Neuronal stem cell (in vitro differentiated cells): ENCODE measurements at regions not wholly inside any gene's neighbourhood (a gene's known extent, or its start where the extent isn't known, plus 50 kb on each side); places are given as distances from the start of the nearest gene placed in this dataset.

Source experiments
- DNase-seq: peaks from one replicate; pipeline ENCODE4 v3.0.0-alpha.2; 2013; ENCODE audit warnings: low spot score
- H2AFZ ChIP-seq: one replicate; pipeline ENCODE4 v1.6.1; 2013; ENCODE audit warnings: mild to moderate bottlenecking, low read length, inconsistent platforms
- H2AK5ac ChIP-seq: 2 replicates; pipeline ENCODE4 v1.6.1; 2013; ENCODE audit warnings: low read depth, mild to moderate bottlenecking, inconsistent platforms, low read length, moderate library complexity, mixed read lengths
- H2BK120ac ChIP-seq: 2 replicates; pipeline ENCODE4 v1.6.1; 2013; ENCODE audit warnings: low read depth, mild to moderate bottlenecking, inconsistent platforms, low read length, moderate library complexity, mixed read lengths
- H2BK12ac ChIP-seq: one replicate; pipeline ENCODE4 v1.6.1; 2013; ENCODE audit warnings: low read length, inconsistent platforms
- H2BK15ac ChIP-seq: 2 replicates; pipeline ENCODE4 v1.6.1; 2013; ENCODE audit warnings: mild to moderate bottlenecking, low read length, inconsistent platforms, mixed read lengths
- H2BK5ac ChIP-seq: one replicate; pipeline ENCODE4 v1.6.1; 2013; ENCODE audit warnings: inconsistent platforms, mild to moderate bottlenecking, low read length, moderate library complexity
- H3K14ac ChIP-seq: one replicate; pipeline ENCODE4 v1.6.1; 2013; ENCODE audit warnings: low read length, inconsistent platforms
- H3K18ac ChIP-seq: 2 replicates; pipeline ENCODE4 v1.6.1; 2013; ENCODE audit warnings: low read length, inconsistent platforms
- H3K23ac ChIP-seq: 2 replicates; pipeline ENCODE4 v1.6.1; 2013; ENCODE audit warnings: low read depth, mild to moderate bottlenecking, mixed read lengths, low read length, inconsistent platforms; ENCODE audit not compliant: poor library complexity
- H3K27ac ChIP-seq: replicated peaks from 3 replicates; pipeline ENCODE4 v1.5.1; 2013; ENCODE audit warnings: low read length, inconsistent platforms
- H3K27me3 ChIP-seq, 3 experiments: 2 replicates each; pipeline ENCODE4 v1.6.1; 2013; ENCODE audit warnings: low read length in 3 of 3, mild to moderate bottlenecking in 2 of 3, inconsistent platforms in 1 of 3, low read depth in 1 of 3, mixed read lengths in 1 of 3, moderate library complexity in 1 of 3; ENCODE audit not compliant: control insufficient read depth in 3 of 3, insufficient read depth in 3 of 3
- H3K36me3 ChIP-seq, 2 donors: replicated peaks in 1 of 2; 2 replicates each; pipeline ENCODE4 v1.6.1; 2013; ENCODE audit warnings: low read length in 2 of 2; ENCODE audit not compliant: control insufficient read depth in 2 of 2, insufficient read depth in 2 of 2
- H3K4ac ChIP-seq: 2 replicates; pipeline ENCODE4 v1.6.1; 2013; ENCODE audit warnings: inconsistent platforms, mild to moderate bottlenecking, low read length, moderate library complexity
- H3K4me1 ChIP-seq, 2 donors: 1 replicate in 1 of 2; 2 replicates in 1 of 2; pipeline ENCODE4 v1.6.1; 2013; ENCODE audit warnings: low read length in 2 of 2, low read depth in 1 of 2; ENCODE audit not compliant: control insufficient read depth in 2 of 2, insufficient read depth in 1 of 2
- H3K4me2 ChIP-seq: one replicate; pipeline ENCODE4 v1.6.1; 2013; ENCODE audit warnings: mild to moderate bottlenecking, low read length, inconsistent platforms; ENCODE audit not compliant: insufficient read depth, poor library complexity, severe bottlenecking
- H3K4me3 ChIP-seq, 2 donors: 2 replicates each; pipeline ENCODE4 v1.5.1; 2013; ENCODE audit warnings: low read length in 2 of 2, mild to moderate bottlenecking in 2 of 2, inconsistent platforms in 1 of 2, moderate library complexity in 1 of 2
- H3K79me1 ChIP-seq: one replicate; pipeline ENCODE4 v1.6.1; 2013; ENCODE audit warnings: low read depth, mild to moderate bottlenecking, inconsistent platforms, low read length, moderate library complexity
- H3K9ac ChIP-seq: one replicate; pipeline ENCODE4 v1.6.1; 2013; ENCODE audit warnings: mild to moderate bottlenecking, low read depth, low read length, inconsistent platforms; ENCODE audit not compliant: poor library complexity
- H3K9me3 ChIP-seq, 2 donors: replicated peaks in 1 of 2; 2 replicates each; pipeline versions ENCODE3 to v1.6.1; 2013; ENCODE audit warnings: low read length in 2 of 2, mild to moderate bottlenecking in 2 of 2, inconsistent platforms in 1 of 2, low read depth in 1 of 2, mixed read lengths in 1 of 2, moderate library complexity in 1 of 2; ENCODE audit not compliant: control insufficient read depth in 2 of 2, insufficient read depth in 1 of 2
- H4K8ac ChIP-seq: one replicate; pipeline ENCODE4 v1.6.1; 2013; ENCODE audit warnings: low read depth, mild to moderate bottlenecking, inconsistent platforms, low read length, moderate library complexity
- H4K91ac ChIP-seq: one replicate; pipeline ENCODE4 v1.6.1; 2013; ENCODE audit warnings: low read length, low read depth, mild to moderate bottlenecking, inconsistent platforms; ENCODE audit not compliant: poor library complexity
- WGBS, 2 donors: extraction: QIAGEN DNeasy Blood & Tissue Kit; methylation state at CpG; one replicate each; pipeline ENCODE4 v1.1.7; 2013; ENCODE audit warnings: missing lambda C conversion rate in 2 of 2, mixed read lengths in 1 of 2; ENCODE audit not compliant: insufficient read length in 2 of 2, insufficient replicate concordance in 1 of 2; ENCODE audit errors: extremely low coverage in 2 of 2; 5-methylcytosine and 5-hydroxymethylcytosine counted together

DNA sequence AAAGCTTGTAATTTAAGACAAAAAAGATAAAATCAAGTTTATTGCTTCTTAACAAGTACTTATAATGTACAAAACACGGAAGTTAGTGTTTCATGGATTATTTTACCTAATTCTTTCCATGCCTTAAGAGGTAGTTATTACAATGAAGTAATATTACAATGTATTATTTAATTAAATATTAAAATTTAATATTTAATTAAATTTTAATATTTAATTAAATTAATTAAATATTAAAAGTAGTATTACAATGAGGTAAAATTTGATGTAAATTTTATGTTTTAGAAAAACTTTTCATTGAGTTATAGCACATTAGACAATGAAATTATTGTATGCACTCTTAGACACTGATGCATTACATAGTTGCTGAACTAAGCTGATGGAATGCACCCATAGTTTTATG, 220.7 kb upstream of the NETO1 start:
- H3K14ac ChIP-seq, result no peak overlapping the region
- H3K27ac ChIP-seq, result no peak overlapping the region
- no peak overlapping the region for H4K91ac ChIP-seq
- DNase-seq, result no peak
- H3K9me3 ChIP-seq, result no peaks in the 10 kb centered on the region
- H2AK5ac ChIP-seq, result no peak overlapping the region
- no peak overlapping the region for H3K9ac ChIP-seq
- no peak overlapping the region for H2AFZ ChIP-seq
- no peak overlapping the region for H2BK12ac ChIP-seq
- no peak overlapping the region for H4K8ac ChIP-seq
- no peak overlapping the region for H2BK15ac ChIP-seq
- no CpG with 5 or more reads among the region's 1 CpG for WGBS, 2 donors
- H3K27me3 ChIP-seq, result no peaks in the 10 kb centered on the region
- H3K79me1 ChIP-seq, result no peaks in the 10 kb centered on the region
- H3K4me2 ChIP-seq, result no peak overlapping the region
- H3K4me1 ChIP-seq, result no peaks in the 10 kb centered on the region
- H3K4me3 ChIP-seq, result no peak overlapping the region
- no peak overlapping the region for H3K18ac ChIP-seq
- no peak overlapping the region for H3K4ac ChIP-seq
- no peak overlapping the region for H2BK5ac ChIP-seq
- H3K36me3 ChIP-seq, result no peaks in the 10 kb centered on the region
- no peak overlapping the region for H3K23ac ChIP-seq
- H2BK120ac ChIP-seq, result no peak overlapping the region

DNA sequence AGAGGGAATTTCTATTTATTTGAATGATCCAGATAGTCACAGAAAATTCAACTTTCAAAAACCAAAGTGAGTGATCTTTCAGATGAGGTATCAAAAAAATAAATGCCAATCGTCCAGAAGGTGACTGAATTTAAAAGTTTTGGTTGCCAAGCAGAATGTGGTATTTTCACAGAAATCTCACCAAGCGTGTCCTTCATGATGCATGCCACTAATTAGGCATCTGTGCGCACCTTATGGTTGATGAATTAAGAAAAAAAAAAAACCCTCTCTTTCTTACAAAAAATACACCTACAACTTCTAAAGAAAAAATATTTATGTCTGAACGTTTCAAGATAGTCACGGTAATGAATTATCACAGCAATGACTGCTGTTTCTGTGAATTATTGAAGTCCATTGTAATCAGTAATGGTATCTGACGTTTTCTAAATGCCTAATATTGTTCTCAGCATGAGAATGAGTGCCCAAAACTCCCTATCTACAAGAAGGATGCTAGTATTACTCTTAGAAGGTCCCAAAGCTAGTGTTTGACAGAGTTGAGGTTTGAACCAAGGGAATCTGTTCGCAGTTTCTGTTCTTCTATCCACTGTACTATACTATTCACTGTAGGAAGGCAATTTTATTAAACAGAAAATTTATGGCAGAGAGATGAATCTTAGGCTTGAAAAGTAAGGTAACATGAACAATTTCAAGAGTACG, 219.6 kb upstream of the NETO1 start:
- Histone ChIP-seq H3K4ac (no peak overlapping the region), H2BK5ac (no peak overlapping the region), H3K18ac (no peak overlapping the region), H3K36me3 (no peaks in the 10 kb centered on the region), H2AK5ac (no peak overlapping the region), H3K9me3 (no peaks in the 10 kb centered on the region), H3K14ac (no peak overlapping the region), H3K4me1 (no peaks in the 10 kb centered on the region), H3K9ac (no peak overlapping the region), H2AFZ (no peak overlapping the region), H3K79me1 (no peaks in the 10 kb centered on the region), H4K8ac (no peak overlapping the region), H3K4me3 (no peak overlapping the region), H3K27ac (no peak overlapping the region), H4K91ac (no peak overlapping the region), H3K27me3 (no peaks in the 10 kb centered on the region), H3K23ac (no peak overlapping the region), H2BK15ac (no peak overlapping the region), H2BK12ac (no peak overlapping the region), H3K4me2 (no peak overlapping the region), H2BK120ac (no peak overlapping the region)
- DNase-seq, result no peak
- WGBS, 2 donors, result no CpG with 5 or more reads among the region's 8 CpGs

GRCh38 chr18:73079920-73080319, 212.1 kb upstream of the NETO1 start:
- Histone ChIP-seq H4K8ac (no peak overlapping the region), H3K27me3 (no peaks in the 10 kb centered on the region), H2AK5ac (no peak overlapping the region), H3K79me1 (no peaks in the 10 kb centered on the region), H3K14ac (no peak overlapping the region), H3K23ac (no peak overlapping the region), H3K4me1 (no peaks in the 10 kb centered on the region), H3K9me3 (no peaks in the 10 kb centered on the region), H2BK15ac (no peak overlapping the region), H3K4me2 (no peak overlapping the region), H4K91ac (no peak overlapping the region), H2BK120ac (no peak overlapping the region), H3K4ac (no peak overlapping the region), H2BK5ac (no peak overlapping the region), H3K4me3 (no peak overlapping the region), H3K36me3 (no peaks in the 10 kb centered on the region), H3K27ac (no peak overlapping the region), H3K9ac (no peak overlapping the region), H3K18ac (no peak overlapping the region), H2AFZ (no peak overlapping the region), H2BK12ac (no peak overlapping the region)
- no peak for DNase-seq
- no CpG with 5 or more reads among the region's 2 CpGs for WGBS, 2 donors

DNA sequence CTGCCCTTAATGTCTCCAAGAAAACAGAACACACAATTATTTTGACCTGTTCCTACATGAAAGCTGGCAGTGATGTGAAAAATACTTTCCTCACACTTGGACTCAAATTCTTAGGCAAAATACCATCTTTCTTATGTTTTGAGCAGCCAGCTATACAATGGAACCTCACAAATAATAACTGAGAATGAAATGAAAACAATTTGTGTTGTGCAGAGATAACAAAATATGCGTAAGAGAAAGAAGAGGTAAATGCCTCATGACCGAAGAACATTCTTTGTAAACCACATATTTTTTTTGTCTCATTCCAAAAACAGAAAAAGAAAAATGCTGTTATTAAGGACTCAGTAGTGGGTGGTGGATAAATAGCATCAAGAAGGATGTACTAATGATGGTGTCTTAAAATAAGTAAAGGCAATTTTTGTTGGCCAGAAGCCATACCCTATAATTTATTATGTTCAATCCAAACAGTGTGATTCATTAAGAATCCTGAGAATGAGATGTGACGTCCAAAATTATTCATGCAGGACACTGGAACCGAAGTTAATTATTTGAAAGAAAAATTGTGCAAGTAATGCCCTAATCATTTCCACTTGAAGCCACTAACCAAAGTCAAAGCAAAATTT, 193.0 kb upstream of the NETO1 start:
- H3K79me1 ChIP-seq, result peaks cover 1% of the 10 kb centered on the region

More for the DNA sequence above, 193.0 kb upstream of the NETO1 start:
- H3K4me1 ChIP-seq, result no peaks in the 10 kb centered on the region
- H2BK120ac ChIP-seq, result no peak overlapping the region
- no peak overlapping the region for H2BK12ac ChIP-seq
- no peak overlapping the region for H3K18ac ChIP-seq
- H3K4me3 ChIP-seq, result no peak overlapping the region
- no peak overlapping the region for H3K14ac ChIP-seq
- H3K36me3 ChIP-seq, result no peaks in the 10 kb centered on the region
- no peaks in the 10 kb centered on the region for H3K9me3 ChIP-seq
- no peak overlapping the region for H3K27ac ChIP-seq
- H4K8ac ChIP-seq, result no peak overlapping the region
- no peak overlapping the region for H2AK5ac ChIP-seq
- no peak overlapping the region for H4K91ac ChIP-seq
- no peak overlapping the region for H2BK15ac ChIP-seq
- no peak overlapping the region for H3K9ac ChIP-seq
- no peak overlapping the region for H3K4me2 ChIP-seq
- no peak overlapping the region for H3K4ac ChIP-seq
- DNase-seq, result no peak
- no peak overlapping the region for H2AFZ ChIP-seq
- no peak overlapping the region for H3K23ac ChIP-seq
- WGBS, 2 donors, result no CpG with 5 or more reads among the region's 4 CpGs
- no peaks in the 10 kb centered on the region for H3K27me3 ChIP-seq
- H2BK5ac ChIP-seq, result no peak overlapping the region
